Epithelial cell of proximal tubule (primary cell): ENCODE measurements at regions not wholly inside any gene's neighbourhood (a gene's known extent, or its start where the extent isn't known, plus 50 kb on each side); places are given as distances from the start of the nearest gene placed in this dataset.

ENCODE experiments used
- DNase-seq: peaks from one replicate; pipeline ENCODE4 v3.0.0-alpha.2; 2011; ENCODE audit warnings: low read depth
- H3K4me3 ChIP-seq: 2 replicates; pipeline ENCODE4 v1.5.1; 2011; ENCODE audit warnings: low read depth, mild to moderate bottlenecking, low read length
- TF ChIP-seq, protein P1 (sequence below): conservative IDR thresholded peaks from 2 replicates; pipeline ENCODE4 v1.5.1; 2012; ENCODE audit warnings: low read depth, mild to moderate bottlenecking, low read length

DNA sequence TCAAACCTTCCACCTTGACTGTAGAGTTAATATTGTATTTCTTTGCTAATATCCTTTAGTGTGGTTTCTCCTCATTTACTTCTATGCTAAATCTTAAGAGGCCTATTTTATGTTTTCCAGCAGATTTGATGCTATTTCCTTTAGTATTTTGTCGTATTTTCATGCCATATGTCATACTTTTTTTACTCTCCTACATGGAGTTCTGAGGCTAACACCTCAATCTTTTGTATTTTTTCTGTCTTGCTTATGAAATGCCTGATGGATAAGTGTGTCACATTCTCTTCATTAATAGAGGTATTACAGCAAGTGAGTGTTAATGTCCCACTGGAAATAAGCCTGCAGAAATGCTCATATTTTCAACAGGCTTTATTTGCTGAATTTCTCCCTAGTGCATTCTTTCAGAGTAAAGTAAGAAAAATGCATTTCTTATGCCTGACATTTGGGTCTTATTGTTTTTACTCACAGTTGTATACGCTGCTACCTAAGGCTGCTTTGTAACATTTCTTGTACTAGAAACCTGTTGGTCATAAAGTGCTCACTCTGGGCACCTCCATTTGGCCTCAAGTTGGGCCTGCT is 63.2 kb downstream of the DIPK2A start:
- TF ChIP-seq, protein P1, sequence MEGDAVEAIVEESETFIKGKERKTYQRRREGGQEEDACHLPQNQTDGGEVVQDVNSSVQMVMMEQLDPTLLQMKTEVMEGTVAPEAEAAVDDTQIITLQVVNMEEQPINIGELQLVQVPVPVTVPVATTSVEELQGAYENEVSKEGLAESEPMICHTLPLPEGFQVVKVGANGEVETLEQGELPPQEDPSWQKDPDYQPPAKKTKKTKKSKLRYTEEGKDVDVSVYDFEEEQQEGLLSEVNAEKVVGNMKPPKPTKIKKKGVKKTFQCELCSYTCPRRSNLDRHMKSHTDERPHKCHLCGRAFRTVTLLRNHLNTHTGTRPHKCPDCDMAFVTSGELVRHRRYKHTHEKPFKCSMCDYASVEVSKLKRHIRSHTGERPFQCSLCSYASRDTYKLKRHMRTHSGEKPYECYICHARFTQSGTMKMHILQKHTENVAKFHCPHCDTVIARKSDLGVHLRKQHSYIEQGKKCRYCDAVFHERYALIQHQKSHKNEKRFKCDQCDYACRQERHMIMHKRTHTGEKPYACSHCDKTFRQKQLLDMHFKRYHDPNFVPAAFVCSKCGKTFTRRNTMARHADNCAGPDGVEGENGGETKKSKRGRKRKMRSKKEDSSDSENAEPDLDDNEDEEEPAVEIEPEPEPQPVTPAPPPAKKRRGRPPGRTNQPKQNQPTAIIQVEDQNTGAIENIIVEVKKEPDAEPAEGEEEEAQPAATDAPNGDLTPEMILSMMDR: no peak
- no peak overlapping the region for H3K4me3 ChIP-seq
- no peak for DNase-seq

DNA sequence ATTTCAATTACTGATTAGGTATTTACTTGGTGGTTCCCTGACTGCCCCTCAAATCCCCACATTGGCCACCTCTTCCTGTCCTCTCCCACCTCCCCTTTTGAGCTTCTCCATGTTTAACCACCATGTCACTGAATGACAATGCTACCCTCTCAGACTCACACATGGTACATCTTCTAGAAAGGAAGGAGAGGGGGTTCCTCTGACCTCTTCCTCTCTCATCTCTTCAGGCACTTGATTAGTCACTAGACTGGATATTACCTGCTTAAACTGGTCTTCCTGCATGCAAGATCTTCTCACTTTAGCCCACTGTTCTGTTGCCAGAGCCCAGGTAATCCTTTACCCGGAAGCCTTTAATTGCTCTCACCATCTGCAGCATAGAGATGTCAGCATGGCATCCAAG is 64.9 kb downstream of the DIPK2A start:
- H3K4me3 ChIP-seq: no peak overlapping the region
- no peak for DNase-seq
- TF ChIP-seq, protein P1: no peak

DNA sequence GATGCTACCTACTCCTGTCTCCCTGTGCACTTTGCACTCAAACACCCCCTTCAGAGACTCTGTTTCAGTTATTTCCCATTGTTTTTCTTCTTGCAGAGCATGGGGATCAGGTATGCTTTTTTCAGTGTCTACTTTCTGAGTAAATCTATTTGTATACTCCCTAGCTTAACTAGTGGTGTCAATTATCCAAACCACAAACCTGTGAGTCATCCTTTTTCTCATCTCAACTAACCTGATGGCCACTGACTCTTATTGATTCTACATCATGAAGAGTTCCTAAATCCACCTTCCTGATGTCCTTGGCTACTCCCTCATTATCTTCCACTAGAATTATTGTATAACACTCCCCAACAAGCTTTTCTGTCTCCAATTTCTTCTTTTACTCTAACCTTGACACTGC is 68.0 kb downstream of the DIPK2A start:
- TF ChIP-seq, protein P1: no peak
- H3K4me3 ChIP-seq: no peak overlapping the region
- DNase-seq: no peak

DNA sequence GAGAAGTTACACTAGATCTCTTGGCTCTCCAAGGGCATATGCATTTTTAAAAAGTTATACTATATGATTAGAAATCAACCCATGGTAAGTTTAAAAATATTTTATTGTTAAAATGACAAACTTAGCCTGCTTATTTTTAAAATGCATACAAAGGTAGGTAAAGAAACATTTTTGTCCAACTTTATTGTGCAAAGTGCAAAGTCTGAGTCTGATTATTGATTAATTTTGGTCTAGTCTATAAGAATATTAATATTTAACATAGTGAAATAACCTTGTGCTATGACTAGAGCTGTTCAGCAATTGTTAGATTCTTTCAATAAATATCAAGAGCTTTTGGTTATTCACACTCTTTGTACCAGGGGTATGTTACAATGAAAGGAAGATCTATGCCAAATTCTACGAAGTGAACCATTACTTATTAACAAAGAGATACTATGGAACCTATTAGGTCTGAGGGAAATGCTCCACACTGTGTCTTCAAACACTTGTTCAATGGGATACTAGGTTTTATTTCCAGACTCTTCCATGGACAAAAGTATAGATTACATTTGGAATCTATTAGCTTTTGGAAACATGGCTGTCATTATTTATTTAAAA is 70.4 kb downstream of the DIPK2A start:
- TF ChIP-seq, protein P1: no peak
- no peak for DNase-seq
- H3K4me3 ChIP-seq: no peak overlapping the region

DNA sequence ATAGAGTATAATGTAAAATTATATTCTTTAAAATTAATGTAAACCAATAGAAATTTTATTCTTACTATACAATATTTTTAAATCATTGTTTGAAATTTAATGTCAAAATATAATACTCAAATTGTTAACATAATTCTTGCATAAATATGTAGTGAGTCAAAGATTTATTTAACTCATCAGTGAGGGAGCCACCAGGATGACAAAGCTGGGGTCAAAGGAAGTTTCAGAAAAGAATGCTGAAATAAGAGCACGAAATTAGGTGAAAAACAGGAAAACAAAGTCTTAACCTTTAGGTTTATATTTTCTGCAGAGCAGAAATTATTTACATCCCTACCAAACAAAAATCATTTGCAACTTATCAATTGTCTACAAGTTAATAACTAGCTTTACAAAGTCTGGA is 74.1 kb downstream of the DIPK2A start:
- no peak for DNase-seq
- no peak overlapping the region for H3K4me3 ChIP-seq
- TF ChIP-seq, protein P1: no peak

DNA sequence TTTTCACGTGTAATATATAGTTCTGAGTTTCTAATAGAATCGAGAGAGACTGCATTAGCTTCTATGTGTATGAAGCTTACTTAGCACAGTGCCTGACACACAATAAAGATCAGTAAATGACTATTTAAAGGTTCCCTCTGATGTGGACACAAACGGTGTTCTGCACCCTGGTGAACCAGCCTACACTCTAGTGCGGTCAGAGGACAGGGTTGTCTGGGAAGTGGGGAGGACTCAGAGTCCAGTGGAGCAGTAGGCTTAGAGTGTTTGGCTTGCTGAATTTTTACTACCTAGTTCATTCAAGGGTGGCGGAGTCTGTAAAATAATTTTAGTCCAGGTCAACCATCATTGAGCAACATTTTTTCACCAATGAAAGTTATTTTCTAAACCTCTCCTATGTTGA is 77.8 kb downstream of the DIPK2A start:
- H3K4me3 ChIP-seq: no peak overlapping the region
- DNase-seq: no peak
- TF ChIP-seq, protein P1: no peak

DNA sequence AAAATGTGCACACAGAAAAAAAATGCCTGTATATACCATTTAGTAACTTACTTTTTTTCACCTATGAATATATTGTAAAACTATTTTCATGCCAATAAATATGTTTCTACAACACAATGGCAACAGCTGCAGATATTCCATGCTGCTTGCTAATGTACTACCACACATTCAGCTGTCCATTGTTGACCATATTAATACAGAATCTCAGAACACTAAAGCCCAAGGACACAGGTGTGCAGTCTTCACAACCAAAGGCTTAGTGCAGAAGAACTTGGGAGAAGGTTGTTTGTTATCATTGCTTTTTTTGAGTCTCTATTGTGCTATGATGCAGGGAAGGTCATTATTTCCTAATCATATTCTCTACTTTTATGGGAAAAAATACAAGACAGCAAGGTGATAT is 79.6 kb downstream of the DIPK2A start:
- TF ChIP-seq, protein P1: no peak
- DNase-seq: no peak
- no peak overlapping the region for H3K4me3 ChIP-seq
